Neural progenitor cell (in vitro differentiated cells): ENCODE measurements at regions not wholly inside any gene's neighbourhood (a gene's known extent, or its start where the extent isn't known, plus 50 kb on each side); places are given as distances from the start of the nearest gene placed in this dataset.

Experiments used
- EZH2 ChIP-seq: fragments of 200-600 bp; sonication (generic); IDR thresholded peaks from 2 replicates; pipeline ENCODE4 v1.6.1; 2017; ENCODE audit warnings: antibody characterized with exemption, mild to moderate bottlenecking, moderate library complexity
- TF ChIP-seq, protein P1 (sequence below): fragments of 200-600 bp; sonication (generic); IDR thresholded peaks from 2 replicates; pipeline ENCODE4 v1.5.1; 2017; ENCODE audit warnings: antibody characterized with exemption, mild to moderate bottlenecking

DNA sequence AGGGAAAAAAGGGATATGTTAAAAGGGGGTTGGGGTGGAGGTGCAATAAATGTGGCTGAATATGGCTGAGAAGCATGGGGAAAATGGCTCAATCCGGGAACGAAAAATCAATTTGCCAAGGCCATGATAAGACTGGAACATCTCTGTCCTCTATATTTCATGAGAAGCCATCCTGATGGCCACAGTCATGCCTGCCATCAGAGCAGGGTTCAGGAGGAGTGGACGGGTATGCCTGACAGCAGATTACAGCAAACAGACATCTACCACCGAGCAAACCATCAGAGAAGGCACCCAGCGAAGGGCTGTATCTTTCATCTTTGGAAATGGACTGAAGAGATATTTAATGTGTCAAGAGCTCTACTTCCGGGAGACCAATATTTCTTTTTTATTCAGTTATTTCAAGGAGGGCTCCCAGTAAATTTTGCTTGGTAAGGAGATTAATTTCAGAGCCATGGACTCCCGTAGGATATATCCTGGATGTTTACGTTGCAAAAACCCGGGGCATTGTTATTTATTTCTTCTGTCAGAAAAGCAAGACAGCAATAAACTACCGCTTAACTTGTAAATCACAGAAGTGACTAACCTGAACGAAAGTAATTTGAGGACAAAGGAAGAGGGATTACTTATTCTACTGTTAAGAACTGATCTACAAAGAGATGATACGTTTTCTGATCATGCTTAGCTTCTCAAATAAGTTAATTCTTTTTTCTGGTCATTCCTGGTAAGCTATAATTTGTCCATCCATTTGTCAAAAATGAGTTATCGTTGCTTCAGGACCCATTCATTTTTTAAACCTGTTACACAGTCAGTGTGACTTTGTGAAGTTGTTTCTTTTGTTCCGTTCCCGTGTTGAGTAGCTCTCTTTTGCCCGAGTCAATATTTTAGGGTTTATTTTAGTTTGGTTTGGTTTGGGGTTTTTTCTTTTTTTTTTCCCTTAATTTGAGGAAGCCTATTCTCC, 80.6 kb upstream of the CHD2 start:
- TF ChIP-seq, protein P1, sequence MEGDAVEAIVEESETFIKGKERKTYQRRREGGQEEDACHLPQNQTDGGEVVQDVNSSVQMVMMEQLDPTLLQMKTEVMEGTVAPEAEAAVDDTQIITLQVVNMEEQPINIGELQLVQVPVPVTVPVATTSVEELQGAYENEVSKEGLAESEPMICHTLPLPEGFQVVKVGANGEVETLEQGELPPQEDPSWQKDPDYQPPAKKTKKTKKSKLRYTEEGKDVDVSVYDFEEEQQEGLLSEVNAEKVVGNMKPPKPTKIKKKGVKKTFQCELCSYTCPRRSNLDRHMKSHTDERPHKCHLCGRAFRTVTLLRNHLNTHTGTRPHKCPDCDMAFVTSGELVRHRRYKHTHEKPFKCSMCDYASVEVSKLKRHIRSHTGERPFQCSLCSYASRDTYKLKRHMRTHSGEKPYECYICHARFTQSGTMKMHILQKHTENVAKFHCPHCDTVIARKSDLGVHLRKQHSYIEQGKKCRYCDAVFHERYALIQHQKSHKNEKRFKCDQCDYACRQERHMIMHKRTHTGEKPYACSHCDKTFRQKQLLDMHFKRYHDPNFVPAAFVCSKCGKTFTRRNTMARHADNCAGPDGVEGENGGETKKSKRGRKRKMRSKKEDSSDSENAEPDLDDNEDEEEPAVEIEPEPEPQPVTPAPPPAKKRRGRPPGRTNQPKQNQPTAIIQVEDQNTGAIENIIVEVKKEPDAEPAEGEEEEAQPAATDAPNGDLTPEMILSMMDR, result no peak
- no peak for TF ChIP-seq EZH2
